Sciatic nerve (tissue), 2 donors: ENCODE measurements at regions not wholly inside any gene's neighbourhood (a gene's known extent, or its start where the extent isn't known, plus 50 kb on each side); places are given as distances from the start of the nearest gene placed in this dataset.

Source experiments
- ATAC-seq: fragments of 200-7000 bp; cut with Tn5 transposase; one replicate; pipeline ENCODE4 v1.9.1; 2020; ENCODE audit warnings: mild to moderate bottlenecking, moderate library complexity
- DNase-seq: peaks from one replicate; pipeline ENCODE4 v3.0.0-alpha.2; 2020; ENCODE audit warnings: low spot score
- intact Hi-C: fragments of 100-400 bp; cut with DNase I; formaldehyde crosslinking; loops from one replicate; pipeline ENCODE4 v1.14.2; 2022
- donor health status: DM: no; HTN: no; CAD: no.
- donor health status: DM: no; HTN: no; CAD: no.

DNA sequence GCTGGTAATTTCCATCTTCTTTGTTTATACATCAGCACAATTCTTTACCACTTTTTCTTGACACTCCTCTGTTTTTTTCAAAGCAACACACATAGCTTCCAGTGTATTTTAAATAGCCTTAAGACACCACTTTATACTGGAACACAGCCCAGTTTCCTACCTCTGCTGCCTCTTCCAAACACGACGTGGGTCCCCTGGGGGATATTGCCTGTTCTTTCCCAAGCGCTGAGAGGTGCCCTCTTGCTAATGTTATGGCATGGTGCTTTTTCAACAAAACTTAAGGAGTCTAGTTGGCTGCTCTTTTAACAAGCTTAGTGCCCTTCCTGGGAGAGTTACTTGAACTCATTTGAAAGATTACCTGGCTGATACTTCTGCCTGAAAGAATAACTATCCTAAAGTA, 112.7 kb downstream of the OLFM4 start:
- ATAC-seq (no peak), DNase-seq (no peak)
- intact Hi-C loops = no loop called here

DNA sequence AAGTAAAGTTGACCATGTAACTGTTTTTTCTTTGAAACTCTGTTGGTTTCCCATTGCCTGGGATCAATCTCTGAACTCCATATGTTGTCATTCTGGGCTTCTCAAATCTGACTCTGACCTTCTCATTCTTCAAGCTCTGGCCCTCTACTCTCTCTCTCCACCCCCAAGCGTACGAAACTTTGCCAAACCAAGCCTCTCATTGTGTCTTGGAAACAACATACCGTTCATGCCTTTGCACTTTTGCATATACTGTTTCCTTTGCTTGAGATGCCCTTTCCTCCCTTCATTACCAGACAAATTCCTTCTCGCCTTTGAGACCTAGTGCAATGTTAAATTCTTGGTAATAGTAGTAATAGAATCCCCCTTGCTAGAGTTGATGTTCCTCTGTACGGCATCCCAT, 113.7 kb downstream of the OLFM4 start:
- DNase-seq = no peak
- intact Hi-C loops = no loop called here
- ATAC-seq = no peak

DNA sequence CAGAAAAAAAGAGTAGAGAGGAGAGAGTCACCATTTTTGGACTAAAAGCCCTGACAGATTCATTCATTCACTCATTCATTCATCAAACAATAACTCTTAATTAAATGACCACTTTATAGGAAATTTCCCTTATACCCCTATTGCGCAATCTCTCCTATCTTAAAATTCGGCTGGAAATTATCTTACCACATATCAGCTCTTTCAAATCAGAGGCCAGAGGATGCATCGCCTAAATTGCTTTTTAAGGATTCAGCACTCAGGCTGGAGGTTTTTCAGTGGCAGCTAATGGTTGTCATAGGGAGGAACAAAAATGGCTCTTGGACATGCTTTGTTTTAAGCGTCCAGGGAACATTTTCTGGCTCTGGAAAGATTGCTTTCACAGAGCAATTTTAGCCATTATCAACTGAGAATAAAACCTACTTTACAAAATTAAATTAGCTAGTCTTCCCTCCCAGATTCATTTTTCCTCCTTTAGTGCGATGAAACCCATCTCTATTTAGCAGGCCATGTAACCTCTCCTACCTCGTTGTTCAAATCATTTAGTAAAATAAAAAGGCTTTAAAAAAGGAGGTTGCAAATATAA, 115.2 kb downstream of the OLFM4 start:
- intact Hi-C loops = no loop called here
- DNase-seq (no peak), ATAC-seq (no peak)

DNA sequence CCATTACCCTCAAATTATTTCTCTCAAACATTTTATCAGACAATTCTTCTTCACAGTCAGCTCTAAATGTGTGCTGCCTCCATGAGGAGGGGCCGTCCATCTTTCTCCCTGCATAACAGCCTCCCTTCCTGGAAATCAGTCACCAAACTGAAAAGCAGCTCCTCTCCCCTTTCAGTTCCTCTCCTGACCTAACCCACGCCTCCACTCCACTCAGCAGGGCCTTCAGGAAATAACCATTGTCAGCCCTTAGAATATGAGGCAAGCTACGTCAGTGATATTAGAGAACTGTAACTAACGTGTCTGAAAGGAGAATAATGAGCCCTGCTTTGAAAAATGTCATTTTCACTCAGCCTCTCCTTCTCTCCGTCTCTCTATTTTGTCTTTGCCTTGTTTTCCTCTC, 116.2 kb downstream of the OLFM4 start:
- ATAC-seq (no peak), DNase-seq (no peak)
- intact Hi-C loops = no loop called here

DNA sequence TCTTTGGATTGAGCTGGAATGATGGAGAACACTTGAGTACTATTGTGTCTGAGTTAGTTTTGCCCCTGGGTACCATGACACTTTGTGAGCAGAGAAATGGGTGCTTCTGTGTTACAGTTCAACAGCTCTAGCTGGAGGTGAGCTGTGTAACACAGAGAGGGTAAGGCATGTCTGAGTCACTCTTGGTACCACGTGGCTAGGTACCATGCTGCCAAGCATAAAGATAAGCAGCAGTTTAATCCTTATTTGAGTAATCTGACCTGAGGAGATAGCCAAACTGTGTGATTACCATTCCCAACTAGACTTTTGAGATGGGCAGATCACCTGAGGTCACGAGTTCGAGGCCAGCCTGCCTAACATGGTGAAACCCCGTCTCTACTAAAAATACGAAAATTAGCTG, 122.0 kb downstream of the OLFM4 start:
- DNase-seq (no peak), ATAC-seq (no peak)
- intact Hi-C loops = no loop called here

DNA sequence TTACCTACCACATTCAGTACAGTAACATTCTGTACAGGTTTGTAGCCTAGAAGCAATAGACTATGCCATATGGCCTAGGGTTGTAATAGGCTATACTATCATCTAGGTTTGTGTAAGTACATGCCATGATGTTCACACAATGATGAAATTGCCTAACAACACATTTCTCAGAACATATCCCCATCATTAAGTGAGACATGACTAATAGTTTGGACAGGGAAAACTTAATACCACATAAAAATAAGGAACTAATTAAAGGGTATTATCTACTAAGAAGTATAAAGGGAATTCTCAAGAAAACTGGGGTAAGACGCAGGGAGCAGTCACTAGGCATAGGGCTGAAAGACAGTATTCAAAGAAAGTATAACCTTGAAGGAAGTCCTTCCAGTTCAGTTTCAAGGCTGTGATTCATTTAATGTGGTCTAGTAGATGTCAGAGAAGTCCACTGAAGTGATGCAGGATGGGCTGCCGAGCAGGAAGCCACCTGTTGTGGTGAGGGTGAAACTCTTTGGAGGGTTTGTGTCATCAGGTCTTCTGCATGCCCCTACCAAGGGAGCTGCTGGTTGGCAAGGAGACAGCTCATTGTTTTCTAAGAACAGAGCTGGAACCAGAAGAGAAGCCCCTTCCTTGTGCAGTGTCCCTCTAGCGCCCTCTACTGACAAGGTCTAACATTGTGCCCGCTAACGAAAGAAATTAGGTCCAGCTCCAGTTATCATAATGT, 122.9 kb downstream of the OLFM4 start:
- intact Hi-C loops = no loop called here
- ATAC-seq (peak; percentile 78), DNase-seq (no peak)

DNA sequence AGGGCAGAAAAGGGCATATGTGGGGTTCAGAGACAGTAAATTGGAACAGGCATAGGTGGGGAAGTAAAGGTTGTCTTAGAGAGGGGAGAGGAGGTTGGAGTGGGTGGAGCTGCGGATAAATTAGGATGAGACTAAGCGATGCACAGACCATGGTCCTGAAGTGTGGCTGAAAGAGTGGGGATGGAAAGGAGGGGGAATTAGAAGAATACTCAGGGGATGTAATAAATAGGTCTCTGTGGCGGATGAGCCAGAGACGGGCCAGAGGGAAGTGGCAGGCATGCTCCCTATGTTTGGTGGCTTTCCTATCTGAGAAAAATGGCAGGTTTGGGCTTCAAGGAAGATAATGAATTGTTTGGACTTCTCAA, 123.4 kb downstream of the OLFM4 start:
- DNase-seq (no peak), ATAC-seq (peak; percentile 11)
- intact Hi-C loops = no loop called here

DNA sequence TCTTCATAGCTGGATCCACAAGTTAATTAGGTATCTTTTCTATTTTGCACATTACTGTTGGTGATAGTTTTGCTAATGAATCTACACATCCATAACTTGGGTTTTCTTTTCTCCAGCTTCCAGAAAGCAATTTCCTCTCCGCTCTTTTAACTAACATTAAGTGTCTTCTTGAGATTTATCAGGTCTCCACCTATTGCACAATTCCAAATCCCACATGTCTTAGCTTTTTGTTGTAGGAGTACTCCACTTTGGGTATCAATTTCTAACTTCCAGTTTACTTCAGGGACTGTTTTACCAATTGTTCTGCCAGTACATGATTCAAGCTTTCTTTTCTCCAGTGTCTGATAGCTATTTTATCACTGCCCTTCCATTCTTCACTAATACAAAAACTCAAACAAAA, 129.6 kb downstream of the OLFM4 start:
- ATAC-seq (no peak), DNase-seq (no peak)
- intact Hi-C loops = no loop called here

DNA sequence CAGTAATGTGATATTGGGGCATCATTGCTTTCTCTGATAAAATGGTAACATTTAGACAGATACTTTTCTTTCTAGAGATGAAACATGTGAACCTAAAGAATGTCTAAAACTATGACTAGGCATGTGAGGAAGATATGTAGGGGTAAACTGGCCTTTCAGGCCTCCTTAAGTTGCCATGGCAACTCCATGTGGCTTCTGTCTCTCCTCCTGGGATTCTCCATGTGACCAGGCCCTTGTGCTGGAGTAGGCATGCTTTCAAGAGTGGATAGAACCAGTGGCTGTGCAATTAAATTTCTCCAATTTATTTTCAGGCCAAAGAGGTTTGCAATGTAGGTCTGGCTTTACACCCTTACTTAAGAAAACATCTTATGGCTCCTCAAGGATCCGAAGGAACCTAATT, 130.8 kb downstream of the OLFM4 start:
- peak; percentile 66 for ATAC-seq
- DNase-seq = no peak
- intact Hi-C loops = no loop called here

DNA sequence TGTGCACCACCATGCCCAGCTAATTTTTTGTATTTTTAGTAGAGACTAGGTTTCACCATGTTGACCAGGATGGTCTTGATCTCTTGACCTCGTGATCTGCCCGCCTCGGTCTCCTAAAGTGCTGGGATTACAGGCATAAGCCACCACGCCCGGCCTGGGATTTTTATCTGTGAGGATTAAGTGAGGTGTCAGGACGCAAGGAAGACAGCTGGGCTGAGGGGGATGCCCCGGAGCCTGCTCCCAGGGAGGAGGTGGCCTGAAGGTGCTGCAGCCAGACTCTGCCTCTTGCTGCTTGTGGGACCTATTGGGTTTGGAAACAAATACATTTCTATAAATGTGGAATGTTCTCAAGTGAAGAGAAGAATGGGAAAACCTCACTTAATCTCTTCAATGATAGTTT, 131.6 kb downstream of the OLFM4 start:
- ATAC-seq (no peak), DNase-seq (no peak)
- intact Hi-C loops = no loop called here

DNA sequence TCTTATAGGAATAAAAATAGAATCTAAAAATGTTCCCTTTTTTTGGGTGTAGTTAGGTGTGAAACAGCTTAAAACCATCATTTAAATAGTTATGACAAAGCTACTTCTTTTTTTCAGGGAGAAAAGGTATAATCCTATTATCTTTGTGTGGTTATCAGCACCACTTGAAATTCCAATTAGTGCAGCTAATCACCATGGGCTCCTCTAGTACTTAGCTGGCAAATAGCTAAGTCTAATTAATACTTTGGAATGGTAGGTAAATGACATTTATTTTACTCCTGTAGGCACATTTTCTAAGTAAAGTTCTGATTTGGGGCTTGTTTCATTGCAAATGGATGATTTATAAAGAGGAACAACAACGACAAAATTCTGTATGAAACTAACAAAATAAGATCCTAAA, 132.6 kb downstream of the OLFM4 start:
- DNase-seq (no peak), ATAC-seq (no peak)
- intact Hi-C loops = no loop called here

DNA sequence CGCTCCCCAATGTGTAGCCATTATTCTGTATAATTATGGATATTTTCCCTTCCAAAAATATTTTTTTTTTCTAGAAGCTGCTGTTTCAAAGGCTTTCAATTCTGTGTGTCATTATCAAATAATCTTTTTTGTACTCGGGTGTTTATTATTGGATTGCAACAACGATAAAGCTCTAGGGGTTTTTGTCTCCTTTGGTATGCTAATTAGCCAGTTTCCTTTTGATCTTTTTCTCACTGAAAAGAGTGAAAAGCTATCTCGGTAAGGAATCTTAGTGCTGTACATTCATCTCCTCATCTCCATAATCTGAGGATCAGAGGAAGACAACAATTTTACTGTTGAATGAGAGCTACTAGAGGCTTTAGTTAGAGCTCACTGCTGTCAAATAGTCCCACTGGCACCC, 136.6 kb downstream of the OLFM4 start:
- ATAC-seq = no peak
- DNase-seq = no peak
- intact Hi-C loops = no loop called here

DNA sequence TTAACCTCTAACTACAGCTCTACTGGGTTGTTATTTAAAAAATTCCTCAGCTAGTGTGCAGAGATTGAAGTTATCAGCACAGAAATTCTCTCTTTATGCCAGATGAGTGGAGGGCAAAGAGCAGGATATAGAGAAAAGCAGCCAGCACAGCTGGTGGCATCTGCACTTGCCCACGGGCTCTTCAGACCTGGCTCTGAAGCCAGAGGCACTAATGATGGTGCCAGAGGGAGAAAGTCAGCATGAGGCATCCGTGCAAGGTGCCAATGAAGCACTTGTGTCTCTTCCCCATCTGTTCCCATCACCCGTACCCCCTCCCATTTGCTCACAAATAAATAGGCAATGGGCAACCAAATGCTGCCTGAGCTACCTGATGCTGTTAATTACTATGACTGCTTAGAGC, 138.9 kb downstream of the OLFM4 start:
- no peak for ATAC-seq
- DNase-seq = no peak
- intact Hi-C loops = no loop called here

DNA sequence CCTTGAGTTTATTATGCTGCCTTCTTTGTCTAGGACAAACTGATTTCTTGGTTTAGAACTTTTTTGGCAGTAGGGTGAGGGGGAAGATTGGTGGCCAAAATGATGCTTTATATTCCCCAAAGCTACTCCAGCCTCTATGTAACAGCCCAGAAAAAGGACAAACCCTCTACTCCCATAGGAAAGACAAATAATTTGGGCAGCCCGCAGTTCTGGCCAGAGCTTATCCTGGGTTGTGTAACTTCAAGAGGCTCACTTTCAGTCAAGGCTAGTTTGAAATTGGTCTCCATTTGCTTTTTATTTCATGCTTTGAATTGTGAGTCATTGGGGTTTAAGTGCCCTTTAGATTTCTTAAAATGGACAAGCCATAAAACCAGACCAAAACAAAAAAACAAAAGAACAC, 142.3 kb downstream of the OLFM4 start:
- DNase-seq = no peak
- intact Hi-C loops = no loop called here
- ATAC-seq = peak; percentile 87

DNA sequence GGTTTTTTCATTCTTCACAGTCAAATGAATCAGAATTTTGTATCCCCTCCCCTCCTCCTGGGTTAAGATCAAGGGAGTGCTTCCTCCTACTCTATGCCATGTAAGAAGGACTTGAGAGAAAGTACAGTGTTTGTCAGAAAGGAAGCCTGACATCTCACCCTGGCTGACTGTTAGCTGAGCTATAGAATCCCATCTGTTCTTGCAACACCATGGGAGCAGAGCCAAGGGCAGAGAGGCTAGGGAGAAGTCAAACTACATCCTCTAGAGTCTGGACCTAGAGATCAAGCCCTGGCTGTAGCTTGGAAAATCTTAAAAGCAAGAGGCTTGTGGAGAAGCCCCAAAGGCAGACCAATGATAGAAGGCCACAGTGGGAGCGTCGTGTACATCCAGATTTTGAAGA, 145.9 kb downstream of the OLFM4 start:
- intact Hi-C loops = no loop called here
- ATAC-seq (no peak), DNase-seq (peak; percentile 60)

DNA sequence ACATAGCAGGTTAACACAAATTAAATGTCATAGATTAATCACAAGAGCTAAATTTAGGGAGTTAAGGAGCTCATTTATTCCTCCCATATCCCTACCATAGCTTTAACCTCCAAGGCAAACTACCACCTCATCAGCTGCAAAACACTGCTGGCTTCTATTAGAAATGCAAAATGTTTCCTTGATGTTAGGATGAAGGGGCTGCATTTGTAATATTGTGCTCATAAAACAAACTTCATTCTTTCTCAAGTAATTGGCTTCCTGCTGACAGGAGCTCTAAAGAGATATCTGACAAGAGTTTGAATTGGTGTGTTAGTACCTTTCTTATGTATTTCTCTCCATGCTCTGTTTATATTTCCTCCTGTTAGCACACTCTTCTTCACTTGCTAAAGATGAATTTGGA, 152.1 kb downstream of the OLFM4 start:
- intact Hi-C loops = loop anchor here (5.0 kb wide), 1 partner anchor 518 kb away; no protein-coding TSS in a partner anchor
- ATAC-seq = no peak

DNA sequence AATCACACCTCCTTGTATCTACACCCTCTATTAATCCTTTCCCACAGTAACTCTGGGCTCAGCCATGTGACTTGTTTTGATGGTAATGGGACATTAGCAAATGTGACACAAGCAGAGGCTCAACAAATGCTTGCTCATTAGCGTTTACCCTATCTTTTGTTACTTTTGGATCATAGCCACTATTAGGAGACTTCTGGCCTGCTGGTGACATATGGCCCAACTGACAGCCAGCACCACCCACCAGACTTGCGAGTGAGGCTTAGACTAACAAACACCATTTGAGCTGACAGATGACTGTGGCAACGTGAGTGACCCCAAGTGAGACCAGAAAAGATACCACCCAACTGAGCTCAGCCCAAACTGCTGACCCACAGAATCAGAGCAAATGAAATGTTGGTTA, 154.1 kb downstream of the OLFM4 start:
- ATAC-seq (no peak), DNase-seq (no peak)
- intact Hi-C loops = loop anchor here (5.0 kb wide), 1 partner anchor 520 kb away; no protein-coding TSS in a partner anchor

More for the DNA sequence above, 152.1 kb downstream of the OLFM4 start:
- no peak for DNase-seq

DNA sequence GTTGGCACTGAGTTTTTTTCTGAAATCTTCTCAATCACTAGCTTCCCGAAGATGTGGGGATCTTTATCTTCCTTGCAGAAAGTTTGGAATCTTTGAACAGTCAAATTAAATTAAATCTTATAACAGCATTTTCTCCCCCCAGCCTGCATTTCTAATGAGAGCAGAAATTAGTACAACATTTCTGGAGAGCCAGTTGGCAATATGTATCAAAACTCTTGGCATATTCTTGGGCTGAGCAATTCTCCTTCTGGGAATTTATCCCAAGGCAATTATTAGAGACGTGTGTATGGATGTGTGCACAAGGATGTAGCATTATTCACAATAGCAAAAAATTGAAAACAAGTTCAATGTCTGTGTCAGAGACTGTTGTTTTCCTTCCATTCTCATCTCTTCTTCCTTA, 159.5 kb downstream of the OLFM4 start:
- DNase-seq (no peak), ATAC-seq (no peak)
- intact Hi-C loops = no loop called here

DNA sequence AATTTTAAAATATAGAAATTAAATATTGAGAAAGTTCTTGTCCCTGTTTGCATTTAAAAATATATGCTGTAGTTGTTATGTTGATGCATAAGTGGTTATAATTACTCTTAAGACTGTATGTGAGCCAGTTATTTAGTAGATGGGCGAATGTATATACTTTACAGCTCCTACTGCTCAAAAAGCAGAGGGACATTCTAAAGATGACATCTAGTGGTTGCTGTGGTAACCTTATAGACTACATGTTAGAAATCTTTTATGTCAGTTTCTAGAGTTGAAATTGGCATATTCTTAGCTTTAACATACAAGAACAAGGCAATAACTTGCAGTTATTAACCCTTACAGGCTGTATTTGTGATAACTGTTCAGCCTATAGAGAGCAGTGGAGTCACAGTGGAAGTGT, 160.5 kb downstream of the OLFM4 start:
- intact Hi-C loops = no loop called here
- ATAC-seq (no peak), DNase-seq (no peak)

DNA sequence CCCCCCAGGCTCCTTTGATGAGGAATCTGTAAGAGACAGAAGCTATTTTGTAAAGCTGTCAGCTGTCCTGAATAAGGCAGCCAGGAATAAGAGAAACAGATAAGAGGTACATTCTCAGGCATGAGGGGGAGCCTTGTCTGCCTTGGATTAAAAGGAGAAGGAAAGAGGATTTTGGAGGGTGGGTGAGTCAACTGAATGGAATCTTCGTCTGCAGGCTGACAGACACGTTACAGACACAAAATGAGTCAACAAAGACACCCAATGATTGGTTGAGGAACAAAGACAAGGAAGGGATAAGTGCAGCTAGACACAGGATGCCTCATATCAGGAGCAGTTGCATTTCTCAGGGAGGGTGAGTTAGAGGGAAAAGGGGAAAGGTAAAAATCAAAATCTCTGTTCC, 162.5 kb downstream of the OLFM4 start:
- no peak for ATAC-seq
- no peak for DNase-seq
- intact Hi-C loops = no loop called here

DNA sequence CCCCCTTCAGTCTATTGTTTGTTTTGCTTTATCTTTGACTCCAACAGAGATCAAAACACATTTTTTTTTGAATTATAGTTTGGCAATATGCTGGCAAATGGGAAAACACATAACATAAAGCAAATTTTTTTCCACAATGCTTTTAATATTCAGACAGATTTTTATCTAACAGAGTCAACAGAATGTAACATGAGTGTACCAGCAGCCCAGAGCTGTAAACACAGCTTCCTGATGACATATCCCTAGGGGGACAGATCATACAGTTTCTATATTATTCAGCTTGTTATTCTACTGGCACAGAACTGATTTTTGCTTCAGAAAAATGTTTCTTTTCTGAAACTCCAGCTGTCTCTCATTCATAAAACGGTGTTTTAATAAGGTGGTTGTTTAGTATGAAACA, 168.8 kb downstream of the OLFM4 start:
- no peak for DNase-seq
- no peak for ATAC-seq
- intact Hi-C loops = no loop called here
